HepG2 (cell line): ENCODE measurements at regions not wholly inside any gene's neighbourhood (a gene's known extent, or its start where the extent isn't known, plus 50 kb on each side); places are given as distances from the start of the nearest gene placed in this dataset.

ENCODE experiments used
- ARID4A ChIP-seq: sonication (generic); formaldehyde crosslinking; IDR thresholded peaks from 2 replicates; pipeline ENCODE4 v1.5.0; 2020; ENCODE audit warnings: mild to moderate bottlenecking, missing genetic modification reagents, borderline replicate concordance
- ETV5 ChIP-seq: IDR thresholded peaks from 2 replicates; pipeline ENCODE4 v1.6.1; 2018; ENCODE audit warnings: missing biosample characterization, missing genetic modification reagents, inconsistent platforms, borderline replicate concordance
- FOSL2 ChIP-seq: sonication (generic); formaldehyde crosslinking; IDR thresholded peaks from 2 replicates; pipeline ENCODE4 v1.4.0; 2020; ENCODE audit warnings: missing genetic modification reagents
- FOXM1 ChIP-seq: sonication (generic); formaldehyde crosslinking; IDR thresholded peaks from 2 replicates; pipeline ENCODE4 v1.5.0; 2020; ENCODE audit warnings: missing genetic modification reagents
- FOXP1 ChIP-seq, 2 experiments: fragments of 450-650 bp in 1 of 2; IDR thresholded peaks; 2 replicates each; pipeline ENCODE4 v1.6.1; 2017 to 2018; ENCODE audit warnings: antibody characterized with exemption in 1 of 2
- HNF1A ChIP-seq, 2 experiments: sonication (generic) in 1 of 2; formaldehyde crosslinking in 1 of 2; IDR thresholded peaks; 2 replicates each; pipeline versions ENCODE4 v1.4.0 to v1.6.1; 2016 to 2020; ENCODE audit warnings: borderline replicate concordance in 1 of 2, low read depth in 1 of 2, mild to moderate bottlenecking in 1 of 2, missing genetic modification reagents in 1 of 2
- HOXA3 ChIP-seq: sonication (generic); formaldehyde crosslinking; IDR thresholded peaks from 2 replicates; pipeline ENCODE4 v1.5.0; 2020; ENCODE audit warnings: missing genetic modification reagents
- KAT7 ChIP-seq: IDR thresholded peaks from 2 replicates; pipeline ENCODE4 v1.6.1; 2018; ENCODE audit warnings: borderline replicate concordance, missing compliant biosample characterization
- NCOR1 ChIP-seq: fragments of 200-600 bp; sonication (generic); IDR thresholded peaks from 2 replicates; pipeline ENCODE4 v1.7.0; 2017; ENCODE audit warnings: antibody characterized with exemption, low read length, borderline replicate concordance
- PHF21A ChIP-seq: sonication (generic); formaldehyde crosslinking; IDR thresholded peaks from 2 replicates; pipeline ENCODE4 v1.5.0; 2020; ENCODE audit warnings: mild to moderate bottlenecking, missing genetic modification reagents
- RBAK ChIP-seq: sonication (generic); formaldehyde crosslinking; IDR thresholded peaks from 2 replicates; pipeline ENCODE4 v1.5.1; 2020; ENCODE audit warnings: mild to moderate bottlenecking, missing genetic modification reagents
- SOX6 ChIP-seq, 2 experiments: fragments of 450-650 bp in 1 of 2; sonication (generic) in 1 of 2; formaldehyde crosslinking in 1 of 2; IDR thresholded peaks; 2 replicates each; pipeline versions ENCODE4 v1.4.0 to v1.6.1; 2017 to 2020; ENCODE audit warnings: antibody characterized with exemption in 1 of 2, mild to moderate bottlenecking in 1 of 2, missing genetic modification reagents in 1 of 2
- TBX2 ChIP-seq: sonication (generic); formaldehyde crosslinking; IDR thresholded peaks from 2 replicates; pipeline ENCODE4 v1.5.0; 2020; ENCODE audit warnings: missing genetic modification reagents, mild to moderate bottlenecking, borderline replicate concordance
- WIZ ChIP-seq: sonication (generic); formaldehyde crosslinking; IDR thresholded peaks from 2 replicates; pipeline ENCODE4 v1.5.1; 2020; ENCODE audit warnings: mild to moderate bottlenecking, missing genetic modification reagents
- ZFP1 ChIP-seq: IDR thresholded peaks from 2 replicates; pipeline ENCODE4 v1.6.1; 2016
- ZFX ChIP-seq: sonication (generic); formaldehyde crosslinking; IDR thresholded peaks from 2 replicates; pipeline ENCODE4 v1.4.0; 2020; ENCODE audit warnings: mild to moderate bottlenecking, low read depth, missing genetic modification reagents, moderate library complexity
- ZNF33B ChIP-seq: sonication (generic); formaldehyde crosslinking; IDR thresholded peaks from 2 replicates; pipeline ENCODE4 v1.5.1; 2020; ENCODE audit warnings: mild to moderate bottlenecking, missing genetic modification reagents
- ZNF546 ChIP-seq: sonication (generic); formaldehyde crosslinking; conservative IDR thresholded peaks from 2 replicates; pipeline ENCODE4 v1.8.1; 2023; ENCODE audit warnings: mild to moderate bottlenecking, missing genetic modification reagents
- ZNF589 ChIP-seq: sonication (generic); formaldehyde crosslinking; conservative IDR thresholded peaks from 2 replicates; pipeline ENCODE4 v1.8.0; 2022; ENCODE audit warnings: mild to moderate bottlenecking, moderate library complexity, missing genetic modification reagents
- ZNF740 ChIP-seq: sonication (generic); formaldehyde crosslinking; IDR thresholded peaks from 2 replicates; pipeline ENCODE4 v1.4.0; 2020; ENCODE audit warnings: missing genetic modification reagents

GRCh38 chr19:27793644-27794493 is 1419.1 kb downstream of the UQCRFS1 start (continued):
- peak; percentile 71; the same call in 1 of the 2 replicates for TF ChIP-seq ARID4A (CRISPR knock-in tag)
- 0 out of 2 replicates have a peak, but pooled peaks have one; percentile 0 for TF ChIP-seq RBAK (CRISPR knock-in tag)
- 0 out of 2 replicates have a peak, but pooled peaks have one; percentile 81 for TF ChIP-seq ZNF546 (CRISPR knock-in tag)
- TF ChIP-seq HOXA3 (CRISPR knock-in tag), result peak; percentile 60; the same call in 1 of the 2 replicates
- no peak for TF ChIP-seq FOXP1 (IDR thresholded peaks at IDR 0.05)
- TF ChIP-seq FOXP1 (CRISPR knock-in tag; IDR thresholded peaks at IDR 0.05), result no peak
- peak; percentile 44; the same call in 1 of the 2 replicates for TF ChIP-seq ZNF589 (CRISPR knock-in tag)
- TF ChIP-seq ZFP1 (CRISPR knock-in tag), result no peak
- TF ChIP-seq FOXM1, result no peak
- peak; percentile 12; the same call in 1 of the 2 replicates for TF ChIP-seq ZNF33B (CRISPR knock-in tag)
- peak; percentile 62 for TF ChIP-seq ETV5
- TF ChIP-seq HNF1A (IDR thresholded peaks at IDR 0.05; ENCODE audit: low read depth), result 0 out of 2 replicates have a peak, but pooled peaks have one; percentile 12
- no peak for TF ChIP-seq HNF1A (CRISPR knock-in tag; IDR thresholded peaks at IDR 0.05; ENCODE audit: borderline replicate concordance)
- peak; percentile 45; the same call in 1 of the 2 replicates for TF ChIP-seq FOSL2 (CRISPR knock-in tag)
- no peak for TF ChIP-seq NCOR1
- TF ChIP-seq ZNF740, result peak; percentile 91
- TF ChIP-seq ZFX (CRISPR knock-in tag), result peak; percentile 74; the same call in 1 of the 2 replicates
- peak; percentile 43 for TF ChIP-seq TBX2 (CRISPR knock-in tag)
- peak; percentile 6; the same call in 1 of the 2 replicates for TF ChIP-seq KAT7
- peak; percentile 57; the same call in 1 of the 2 replicates for TF ChIP-seq PHF21A (CRISPR knock-in tag)
- TF ChIP-seq WIZ (CRISPR knock-in tag), result peak; percentile 34; the same call in 1 of the 2 replicates
- no peak for TF ChIP-seq SOX6 (IDR thresholded peaks at IDR 0.05)
- TF ChIP-seq SOX6 (CRISPR knock-in tag; IDR thresholded peaks at IDR 0.05), result peak; percentile 53
